Stimulated activated CD4-positive, alpha-beta T cell treated with anti-CD3 and anti-CD28 coated beads, Interleukin-4, amount 100 ng/mL, for 4 hours (primary cell): ENCODE measurements at regions not wholly inside any gene's neighbourhood (a gene's known extent, or its start where the extent isn't known, plus 50 kb on each side); places are given as distances from the start of the nearest gene placed in this dataset.

Experiments
- DNase-seq, 2 experiments: peaks; one replicate each; pipeline ENCODE4 v3.0.0-alpha.2; 2020

- no peak for DNase-seq
These were observed 124.7 kb upstream of the VSTM2B start for GRCh38 chr19:29400917-29401711.

GRCh38 chr19:29401712-29402421 is 123.9 kb upstream of the VSTM2B start:
- no peak for DNase-seq

- no peak for DNase-seq
These were observed 123.2 kb upstream of the VSTM2B start for GRCh38 chr19:29402563-29402962.

GRCh38 chr19:29404015-29404414 is 121.8 kb upstream of the VSTM2B start:
- no peak for DNase-seq

- DNase-seq = no peak
These were observed 120.7 kb upstream of the VSTM2B start for GRCh38 chr19:29404951-29405727.

- DNase-seq = no peak
These were observed 120.1 kb upstream of the VSTM2B start for GRCh38 chr19:29405728-29405995.

GRCh38 chr19:29409076-29409862 is 116.5 kb upstream of the VSTM2B start:
- DNase-seq = no peak

GRCh38 chr19:29410601-29411000 is 115.2 kb upstream of the VSTM2B start:
- no peak for DNase-seq

GRCh38 chr19:29411113-29411581 is 114.6 kb upstream of the VSTM2B start:
- DNase-seq = no peak

GRCh38 chr19:29413435-29413834 is 112.4 kb upstream of the VSTM2B start:
- no peak for DNase-seq

- DNase-seq = no peak
These were observed 110.3 kb upstream of the VSTM2B start for GRCh38 chr19:29415507-29415906.

GRCh38 chr19:29417048-29417447 is 108.7 kb upstream of the VSTM2B start:
- no peak for DNase-seq

GRCh38 chr19:29418201-29418600 is 107.6 kb upstream of the VSTM2B start:
- DNase-seq = no peak

GRCh38 chr19:29420065-29420464 is 105.7 kb upstream of the VSTM2B start:
- DNase-seq = no peak

GRCh38 chr19:29420482-29421195 is 105.2 kb upstream of the VSTM2B start:
- no peak for DNase-seq

GRCh38 chr19:29421196-29421545 is 104.6 kb upstream of the VSTM2B start:
- no peak for DNase-seq

GRCh38 chr19:29422047-29422446 is 103.7 kb upstream of the VSTM2B start:
- no peak for DNase-seq

GRCh38 chr19:29422486-29423085 is 103.2 kb upstream of the VSTM2B start:
- DNase-seq = no peak

GRCh38 chr19:29428071-29428470 is 97.7 kb upstream of the VSTM2B start:
- DNase-seq = no peak

- DNase-seq = no peak
These were observed 96.8 kb upstream of the VSTM2B start for GRCh38 chr19:29429021-29429420.

- no peak for DNase-seq
These were observed 96.2 kb upstream of the VSTM2B start for GRCh38 chr19:29429581-29429980.

GRCh38 chr19:29431332-29431731 is 94.5 kb upstream of the VSTM2B start:
- no peak for DNase-seq
